Mesenchymal stem cell (in vitro differentiated cells and primary cell): ENCODE measurements at regions not wholly inside any gene's neighbourhood (a gene's known extent, or its start where the extent isn't known, plus 50 kb on each side); places are given as distances from the start of the nearest gene placed in this dataset.
A peak's percentile ranks its signal among the peaks of the same experiment; 100 is the strongest.

Source experiments
- DNase-seq: peaks from one replicate; pipeline ENCODE4 v3.0.0-alpha.2; 2013
- H2AFZ ChIP-seq: one replicate; pipeline ENCODE4 v1.6.1; 2013; ENCODE audit warnings: low read depth, mild to moderate bottlenecking, control low read depth, inconsistent platforms, low read length, moderate library complexity
- H2AK5ac ChIP-seq: 2 replicates; pipeline ENCODE4 v1.6.1; 2013; ENCODE audit warnings: low read length, moderate library complexity, mild to moderate bottlenecking, inconsistent platforms; ENCODE audit not compliant: severe bottlenecking
- H2BK120ac ChIP-seq: one replicate; pipeline ENCODE4 v1.6.1; 2013; ENCODE audit warnings: low read depth, mild to moderate bottlenecking, inconsistent platforms, low read length, moderate library complexity
- H2BK12ac ChIP-seq, 2 experiments: one replicate each; pipeline ENCODE4 v1.6.1; 2013; ENCODE audit warnings: inconsistent platforms in 2 of 2, low read length in 2 of 2, mild to moderate bottlenecking in 2 of 2, moderate library complexity in 2 of 2, control low read depth in 1 of 2
- H2BK15ac ChIP-seq: one replicate; pipeline ENCODE4 v1.6.1; 2013; ENCODE audit warnings: mild to moderate bottlenecking, low read depth, inconsistent platforms; ENCODE audit not compliant: poor library complexity, severe bottlenecking
- H2BK5ac ChIP-seq: 2 replicates; pipeline ENCODE4 v1.6.1; 2013; ENCODE audit warnings: low read depth, mild to moderate bottlenecking, low read length, control low read depth, inconsistent platforms; ENCODE audit not compliant: poor library complexity, severe bottlenecking
- H3K14ac ChIP-seq, 2 experiments: one replicate each; pipeline ENCODE4 v1.6.1; 2013; ENCODE audit warnings: inconsistent platforms in 2 of 2, low read length in 2 of 2, control low read depth in 1 of 2, mild to moderate bottlenecking in 1 of 2, moderate library complexity in 1 of 2
- H3K18ac ChIP-seq, 2 experiments: one replicate each; pipeline ENCODE4 v1.6.1; 2013; ENCODE audit warnings: inconsistent platforms in 2 of 2, low read length in 2 of 2, control low read depth in 1 of 2, low read depth in 1 of 2, mild to moderate bottlenecking in 1 of 2
- H3K23ac ChIP-seq, 2 experiments: one replicate each; pipeline ENCODE4 v1.6.1; 2013; ENCODE audit warnings: inconsistent platforms in 2 of 2, low read length in 2 of 2, mild to moderate bottlenecking in 2 of 2, moderate library complexity in 2 of 2, control low read depth in 1 of 2
- H3K27ac ChIP-seq: 2 replicates; pipeline ENCODE4 v1.5.1; 2013; ENCODE audit warnings: mild to moderate bottlenecking, moderate library complexity, low read length, control low read depth, inconsistent platforms; ENCODE audit not compliant: poor library complexity, severe bottlenecking
- H3K27me3 ChIP-seq, 2 experiments: 2 replicates each; pipeline versions ENCODE4 v1.6.1 to v1.7.0; 2013; ENCODE audit warnings: low read length in 2 of 2, mild to moderate bottlenecking in 2 of 2, moderate library complexity in 2 of 2, control low read depth in 1 of 2, inconsistent platforms in 1 of 2; ENCODE audit not compliant: control insufficient read depth in 1 of 2, insufficient read depth in 1 of 2
- H3K36me3 ChIP-seq, 2 experiments: 2 replicates each; pipeline versions ENCODE4 v1.6.1 to v1.7.0; 2013; ENCODE audit warnings: low read length in 2 of 2, control low read depth in 1 of 2, inconsistent platforms in 1 of 2, low read depth in 1 of 2, mild to moderate bottlenecking in 1 of 2; ENCODE audit not compliant: insufficient read depth in 2 of 2, control insufficient read depth in 1 of 2
- H3K4ac ChIP-seq, 2 experiments: one replicate each; pipeline ENCODE4 v1.6.1; 2013; ENCODE audit warnings: inconsistent platforms in 2 of 2, low read length in 2 of 2, mild to moderate bottlenecking in 2 of 2, moderate library complexity in 2 of 2, control low read depth in 1 of 2, low read depth in 1 of 2
- H3K4me1 ChIP-seq: 2 replicates; pipeline ENCODE4 v1.6.1; 2013; ENCODE audit warnings: low read depth, low read length, control low read depth; ENCODE audit not compliant: control insufficient read depth, insufficient read depth
- H3K4me2 ChIP-seq: 2 replicates; pipeline ENCODE4 v1.6.1; 2013; ENCODE audit warnings: low read length, mild to moderate bottlenecking, inconsistent platforms; ENCODE audit not compliant: poor library complexity, severe bottlenecking
- H3K4me3 ChIP-seq, 2 experiments: 2 replicates each; pipeline versions ENCODE4 v1.5.1 to v1.7.0; 2013; ENCODE audit warnings: low read length in 2 of 2, mild to moderate bottlenecking in 2 of 2, control low read depth in 1 of 2, low read depth in 1 of 2; ENCODE audit not compliant: insufficient read depth in 1 of 2
- H3K79me1 ChIP-seq: replicated peaks from 2 replicates; pipeline ENCODE4 v1.6.1; 2013; ENCODE audit warnings: mild to moderate bottlenecking, control low read depth, low read length, inconsistent platforms; ENCODE audit not compliant: poor library complexity, severe bottlenecking
- H3K9ac ChIP-seq: 2 replicates; pipeline ENCODE4 v1.7.0; 2013; ENCODE audit warnings: mild to moderate bottlenecking, low read length, moderate library complexity
- H3K9me3 ChIP-seq: 2 replicates; pipeline ENCODE4 v1.7.0; 2013; ENCODE audit warnings: mild to moderate bottlenecking, low read length; ENCODE audit not compliant: control insufficient read depth
- H4K8ac ChIP-seq: one replicate; pipeline ENCODE4 v1.6.1; 2013; ENCODE audit warnings: inconsistent platforms, mild to moderate bottlenecking, low read length, moderate library complexity
- H4K91ac ChIP-seq: one replicate; pipeline ENCODE4 v1.6.1; 2013; ENCODE audit warnings: mild to moderate bottlenecking, low read length, inconsistent platforms
- WGBS: methylation state at CpG from one replicate; pipeline ENCODE4 v1.1.7; 2013; ENCODE audit warnings: mixed read lengths; 5-methylcytosine and 5-hydroxymethylcytosine counted together

- H2BK12ac ChIP-seq = no peak overlapping the region
- no peak overlapping the region for H3K18ac ChIP-seq
- H3K4me2 ChIP-seq = no peak overlapping the region
- H3K27me3 ChIP-seq = peaks cover 5 to 56% of the 10 kb centered on the region in 2 experiments
- H4K91ac ChIP-seq = no peak overlapping the region
- H3K4me3 ChIP-seq = no peak overlapping the region
- H3K9me3 ChIP-seq = no peaks in the 10 kb centered on the region
- peaks cover 15% of the 10 kb centered on the region for H3K4me1 ChIP-seq
- no peak overlapping the region for H3K14ac ChIP-seq
- no peak overlapping the region for H3K4ac ChIP-seq
- 34% methylated on average over 2 of the region's 3 CpGs for WGBS
- H3K79me1 ChIP-seq = no peaks in the 10 kb centered on the region
- no peak overlapping the region for H2BK120ac ChIP-seq
- DNase-seq = peak; percentile 32
- peak overlapping the region; percentile 16 for H4K8ac ChIP-seq
- no peak overlapping the region for H2AK5ac ChIP-seq
- H2BK5ac ChIP-seq = no peak overlapping the region
- no peak overlapping the region for H3K9ac ChIP-seq
- H3K27ac ChIP-seq = no peak overlapping the region
- H2AFZ ChIP-seq = no peak overlapping the region
- no peak overlapping the region for H2BK15ac ChIP-seq
- no peak overlapping the region for H3K23ac ChIP-seq
- H3K36me3 ChIP-seq = no peaks in the 10 kb centered on the region
Observed at GRCh38 chr20:61166324-61166723, 85.7 kb upstream of the CDH4 start.

GRCh38 chr20:61168605-61169004 is 83.5 kb upstream of the CDH4 start:
- H4K8ac ChIP-seq = no peak overlapping the region
- H3K4ac ChIP-seq = no peak overlapping the region
- H3K4me1 ChIP-seq = peaks cover 15% of the 10 kb centered on the region
- WGBS = 86% methylated on average over 8 of the region's 8 CpGs
- DNase-seq = no peak
- H3K79me1 ChIP-seq = no peaks in the 10 kb centered on the region
- H3K36me3 ChIP-seq = no peaks in the 10 kb centered on the region
- H4K91ac ChIP-seq = no peak overlapping the region
- no peak overlapping the region for H2AK5ac ChIP-seq
- H3K18ac ChIP-seq = no peak overlapping the region
- no peak overlapping the region for H2AFZ ChIP-seq
- H2BK15ac ChIP-seq = no peak overlapping the region
- no peak overlapping the region for H3K9ac ChIP-seq
- no peak overlapping the region for H3K27ac ChIP-seq
- no peak overlapping the region for H2BK5ac ChIP-seq
- H2BK12ac ChIP-seq = no peak overlapping the region
- H3K9me3 ChIP-seq = no peaks in the 10 kb centered on the region
- H3K23ac ChIP-seq = no peak overlapping the region
- H3K4me2 ChIP-seq = no peak overlapping the region
- no peak overlapping the region for H3K14ac ChIP-seq
- peaks cover 5 to 43% of the 10 kb centered on the region in 2 experiments for H3K27me3 ChIP-seq
- H2BK120ac ChIP-seq = no peak overlapping the region
- no peak overlapping the region for H3K4me3 ChIP-seq

GRCh38 chr20:61169874-61170273 is 82.2 kb upstream of the CDH4 start:
- WGBS = 65% methylated on average over 7 of the region's 8 CpGs
- no peak overlapping the region for H2AFZ ChIP-seq
- no peaks in the 10 kb centered on the region for H3K79me1 ChIP-seq
- no peak overlapping the region for H4K8ac ChIP-seq
- no peak overlapping the region for H2BK5ac ChIP-seq
- H3K27ac ChIP-seq = peak overlapping the region; percentile 18
- no peak overlapping the region for H3K4me2 ChIP-seq
- DNase-seq = no peak
- no peaks in the 10 kb centered on the region for H3K36me3 ChIP-seq
- H3K9ac ChIP-seq = no peak overlapping the region
- H3K9me3 ChIP-seq = no peaks in the 10 kb centered on the region
- peaks cover 20% of the 10 kb centered on the region for H3K4me1 ChIP-seq
- H2BK120ac ChIP-seq = no peak overlapping the region
- no peak overlapping the region for H2BK12ac ChIP-seq
- H2BK15ac ChIP-seq = no peak overlapping the region
- H3K14ac ChIP-seq = no peak overlapping the region
- no peak overlapping the region for H3K4me3 ChIP-seq
- H3K4ac ChIP-seq = no peak overlapping the region
- no peak overlapping the region for H4K91ac ChIP-seq
- no peak overlapping the region for H3K23ac ChIP-seq
- H3K27me3 ChIP-seq = peaks cover 5 to 33% of the 10 kb centered on the region in 2 experiments
- no peak overlapping the region for H3K18ac ChIP-seq
- no peak overlapping the region for H2AK5ac ChIP-seq

- H3K9me3 ChIP-seq = no peaks in the 10 kb centered on the region
- H3K79me1 ChIP-seq = no peaks in the 10 kb centered on the region
- 72% methylated on average over 10 of the region's 11 CpGs for WGBS
- H3K18ac ChIP-seq = no peak overlapping the region
- no peak overlapping the region for H3K4me3 ChIP-seq
- H2BK15ac ChIP-seq = no peak overlapping the region
- H2BK120ac ChIP-seq = no peak overlapping the region
- no peak overlapping the region for H4K91ac ChIP-seq
- no peak overlapping the region for H3K4me2 ChIP-seq
- peak overlapping the region; percentile 20 for H2AK5ac ChIP-seq
- DNase-seq = no peak
- no peaks in the 10 kb centered on the region for H3K36me3 ChIP-seq
- H3K14ac ChIP-seq = no peak overlapping the region
- H2AFZ ChIP-seq = no peak overlapping the region
- H3K27me3 ChIP-seq = peaks cover 5 to 33% of the 10 kb centered on the region in 2 experiments
- no peak overlapping the region for H2BK5ac ChIP-seq
- H3K9ac ChIP-seq = no peak overlapping the region
- H3K27ac ChIP-seq = no peak overlapping the region
- H3K23ac ChIP-seq = no peak overlapping the region
- no peak overlapping the region for H3K4ac ChIP-seq
- no peak overlapping the region for H2BK12ac ChIP-seq
- peaks cover 20% of the 10 kb centered on the region for H3K4me1 ChIP-seq
- H4K8ac ChIP-seq = no peak overlapping the region
Observed at GRCh38 chr20:61170496-61171320, 81.4 kb upstream of the CDH4 start.
